ENCODE measurements at regions not wholly inside any gene's neighbourhood (a gene's known extent, or its start where the extent isn't known, plus 50 kb on each side); places are given as distances from the start of the nearest gene placed in this dataset.
A peak's percentile ranks its signal among the peaks of the same experiment; 100 is the strongest.
"Not testable (repeated sequence)": the region's sequence is repeated elsewhere in the genome, so short reads cannot be mapped to it uniquely, and the experiment has no call there.

DNA sequence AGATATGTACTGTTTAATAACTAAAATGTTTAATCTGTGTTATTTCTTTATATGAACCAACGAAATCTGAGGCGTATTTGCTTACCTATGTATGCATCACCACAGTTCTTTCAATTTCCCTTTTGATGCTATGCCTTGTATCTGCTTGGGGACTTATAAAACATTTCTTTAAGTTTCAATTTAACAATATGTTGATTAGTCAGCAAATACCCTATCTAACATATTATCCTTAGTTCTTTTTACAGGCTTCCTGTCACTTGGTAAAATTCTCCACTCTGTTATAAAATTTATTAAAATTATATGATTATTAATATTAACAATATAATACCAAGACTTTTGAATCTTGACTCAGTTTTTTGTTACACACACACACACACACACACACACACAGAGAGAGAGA, 174.3 kb downstream of the CPS1 start:
- WGBS, 2 donors: 93% methylated on average over 2 of the region's 2 CpGs
- TF ChIP-seq POLR2A (IDR thresholded peaks at IDR 0.05) (no peak), EP300 (IDR thresholded peaks at IDR 0.05) (no peak), POLR2AphosphoS5 (IDR thresholded peaks at IDR 0.05) (no peak)
- TF ChIP-seq, protein P1, sequence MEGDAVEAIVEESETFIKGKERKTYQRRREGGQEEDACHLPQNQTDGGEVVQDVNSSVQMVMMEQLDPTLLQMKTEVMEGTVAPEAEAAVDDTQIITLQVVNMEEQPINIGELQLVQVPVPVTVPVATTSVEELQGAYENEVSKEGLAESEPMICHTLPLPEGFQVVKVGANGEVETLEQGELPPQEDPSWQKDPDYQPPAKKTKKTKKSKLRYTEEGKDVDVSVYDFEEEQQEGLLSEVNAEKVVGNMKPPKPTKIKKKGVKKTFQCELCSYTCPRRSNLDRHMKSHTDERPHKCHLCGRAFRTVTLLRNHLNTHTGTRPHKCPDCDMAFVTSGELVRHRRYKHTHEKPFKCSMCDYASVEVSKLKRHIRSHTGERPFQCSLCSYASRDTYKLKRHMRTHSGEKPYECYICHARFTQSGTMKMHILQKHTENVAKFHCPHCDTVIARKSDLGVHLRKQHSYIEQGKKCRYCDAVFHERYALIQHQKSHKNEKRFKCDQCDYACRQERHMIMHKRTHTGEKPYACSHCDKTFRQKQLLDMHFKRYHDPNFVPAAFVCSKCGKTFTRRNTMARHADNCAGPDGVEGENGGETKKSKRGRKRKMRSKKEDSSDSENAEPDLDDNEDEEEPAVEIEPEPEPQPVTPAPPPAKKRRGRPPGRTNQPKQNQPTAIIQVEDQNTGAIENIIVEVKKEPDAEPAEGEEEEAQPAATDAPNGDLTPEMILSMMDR (IDR thresholded peaks at IDR 0.05): no peak
- no peak for ATAC-seq (ENCODE audit: low FRiP score in 2 of 2)

DNA sequence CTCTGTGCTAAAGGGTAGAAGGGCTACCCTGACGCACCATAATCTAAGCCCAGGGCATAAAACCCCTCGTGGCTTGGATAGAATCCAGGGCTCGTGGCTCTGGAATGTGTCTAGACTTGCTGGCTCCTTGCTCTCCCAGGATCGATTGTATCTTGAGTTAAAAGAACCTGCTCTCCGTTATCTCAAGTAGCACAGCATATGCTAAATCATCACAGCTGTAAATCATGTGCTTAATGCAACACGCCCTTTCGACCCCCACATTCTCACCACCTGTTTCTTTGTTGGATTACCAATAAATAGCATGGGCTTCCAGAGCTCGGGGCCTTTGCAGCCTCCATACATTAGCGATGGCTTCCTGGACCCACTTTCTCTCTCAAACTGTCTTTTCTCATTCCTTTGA, 190.4 kb downstream of the CPS1 start:
- H3K4me3 ChIP-seq; ATAC-seq (ENCODE audit: low FRiP score in 2 of 2); DNase-seq; H3K4me1 ChIP-seq; H3K9me3 ChIP-seq; H3K27me3 ChIP-seq; H3K36me3 ChIP-seq; H3K27ac ChIP-seq: not testable (repeated sequence)
- WGBS, 2 donors: 36 to 40% methylated on average over 9 of the region's 9 CpGs

More for the DNA sequence above, 174.3 kb downstream of the CPS1 start:
- H3K27ac ChIP-seq: no peak overlapping the region
- DNase-seq: no peak
- H3K9me3 ChIP-seq: no peaks in the 10 kb centered on the region
- H3K4me3 ChIP-seq: no peak overlapping the region
- H3K27me3 ChIP-seq: no peaks in the 10 kb centered on the region
- no peaks in the 10 kb centered on the region for H3K36me3 ChIP-seq
- no peaks in the 10 kb centered on the region for H3K4me1 ChIP-seq

DNA sequence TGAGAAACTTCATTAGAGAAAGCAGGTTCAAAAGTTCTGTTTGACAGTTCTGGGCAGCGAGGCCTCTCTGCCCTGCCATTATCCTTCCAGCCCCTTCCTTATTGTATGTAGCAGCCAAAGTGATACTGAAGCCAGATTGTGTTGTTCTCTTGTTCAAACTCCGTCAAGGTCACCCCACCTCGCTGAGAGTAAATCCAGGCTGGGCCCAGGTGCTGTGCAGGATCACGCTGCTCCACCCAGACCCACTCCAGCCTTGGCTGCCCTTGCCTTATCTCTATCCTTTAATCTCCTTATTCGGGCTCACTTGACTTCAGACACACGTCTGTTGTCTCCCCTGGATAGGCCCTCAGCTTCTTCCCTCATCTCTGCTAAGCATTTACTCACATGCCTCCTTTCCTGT, 196.1 kb downstream of the CPS1 start:
- H3K36me3 ChIP-seq: no peaks in the 10 kb centered on the region
- no peaks in the 10 kb centered on the region for H3K27me3 ChIP-seq
- no peaks in the 10 kb centered on the region for H3K9me3 ChIP-seq
- 60% methylated on average over 6 of the region's 6 CpGs for WGBS, 2 donors
- no peak overlapping the region for H3K27ac ChIP-seq
- ATAC-seq (ENCODE audit: low FRiP score in 2 of 2): peak in 1 of 2 donors; percentile 51
- H3K4me3 ChIP-seq: no peak overlapping the region
- TF ChIP-seq POLR2AphosphoS5 (IDR thresholded peaks at IDR 0.05) (no peak), EP300 (IDR thresholded peaks at IDR 0.05) (no peak), POLR2A (IDR thresholded peaks at IDR 0.05) (no peak)
- TF ChIP-seq, protein P1 (IDR thresholded peaks at IDR 0.05): no peak
- H3K4me1 ChIP-seq: no peaks in the 10 kb centered on the region
- DNase-seq: no peak

GRCh38 chr2:210753386-210753785, 197.0 kb downstream of the CPS1 start:
- Histone ChIP-seq H3K36me3 (no peaks in the 10 kb centered on the region), H3K27ac (no peak overlapping the region), H3K27me3 (no peaks in the 10 kb centered on the region), H3K4me1 (no peaks in the 10 kb centered on the region), H3K4me3 (no peak overlapping the region), H3K9me3 (no peaks in the 10 kb centered on the region)
- no peak for TF ChIP-seq POLR2AphosphoS5 (IDR thresholded peaks at IDR 0.05)
- no peak for TF ChIP-seq POLR2A (IDR thresholded peaks at IDR 0.05)
- TF ChIP-seq, protein P1 (IDR thresholded peaks at IDR 0.05): no peak
- no peak for TF ChIP-seq EP300 (IDR thresholded peaks at IDR 0.05)
- no peak for ATAC-seq (ENCODE audit: low FRiP score in 2 of 2)
- DNase-seq: no peak
- 54 to 64% methylated on average over 3 of the region's 3 CpGs for WGBS, 2 donors

DNA sequence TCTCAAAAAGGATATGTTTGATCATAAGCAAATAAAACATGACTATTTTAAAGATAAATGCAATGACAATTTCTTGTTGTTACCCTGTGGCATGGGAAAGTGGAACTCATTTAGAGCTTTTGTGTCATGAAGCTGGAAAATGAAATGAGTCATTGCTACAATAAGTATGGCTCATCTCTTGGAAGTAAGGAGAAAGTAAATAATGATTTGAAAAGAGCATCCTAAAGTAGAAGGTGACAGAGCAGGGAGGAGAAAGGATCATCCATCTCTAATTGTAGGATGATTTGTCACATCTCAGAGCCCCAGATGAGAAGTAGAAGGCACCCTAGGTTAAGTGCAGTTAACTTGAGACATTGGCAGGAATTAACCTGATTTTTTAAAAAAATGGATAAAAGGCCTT, 200.5 kb downstream of the CPS1 start:
- no peaks in the 10 kb centered on the region for H3K9me3 ChIP-seq
- no peak for DNase-seq
- H3K36me3 ChIP-seq: no peaks in the 10 kb centered on the region
- H3K27ac ChIP-seq: no peak overlapping the region
- ATAC-seq (ENCODE audit: low FRiP score in 2 of 2): no peak
- no peaks in the 10 kb centered on the region for H3K27me3 ChIP-seq
- H3K4me1 ChIP-seq: no peaks in the 10 kb centered on the region
- no peak overlapping the region for H3K4me3 ChIP-seq
- TF ChIP-seq POLR2A (IDR thresholded peaks at IDR 0.05) (no peak), EP300 (IDR thresholded peaks at IDR 0.05) (no peak), POLR2AphosphoS5 (IDR thresholded peaks at IDR 0.05) (no peak)
- TF ChIP-seq, protein P1 (IDR thresholded peaks at IDR 0.05): no peak

Measured in upper lobe of left lung (tissue), 6 donors.